Peyer's patch (tissue), 4 donors: ENCODE measurements at regions not wholly inside any gene's neighbourhood (a gene's known extent, or its start where the extent isn't known, plus 50 kb on each side); places are given as distances from the start of the nearest gene placed in this dataset.

Source experiments
- CTCF ChIP-seq, 6 experiments: fragments of 450-650 bp in 4 of 6; fragments of 200-600 bp in 2 of 6; sonication (generic) in 1 of 6; IDR thresholded peaks; one replicate each; pipeline ENCODE4 v1.5.1; 2017 to 2019; ENCODE audit warnings: antibody characterized with exemption in 6 of 6, mild to moderate bottlenecking in 3 of 6, moderate library complexity in 1 of 6
- POLR2A ChIP-seq, 2 donors: fragments of 450-650 bp; IDR thresholded peaks; one replicate each; pipeline ENCODE4 v1.5.1; 2017; ENCODE audit warnings: antibody characterized with exemption in 2 of 2, mild to moderate bottlenecking in 2 of 2, moderate library complexity in 2 of 2

- TF ChIP-seq POLR2A (IDR thresholded peaks at IDR 0.05) = no peak
- TF ChIP-seq CTCF (IDR thresholded peaks at IDR 0.05) = no peak
Observed at GRCh38 chr9:118446943-118447639, 742.9 kb downstream of the TLR4 start.
